Mammary epithelial cell (primary cell): ENCODE measurements at regions not wholly inside any gene's neighbourhood (a gene's known extent, or its start where the extent isn't known, plus 50 kb on each side); places are given as distances from the start of the nearest gene placed in this dataset.

Experiments
- CTCF ChIP-seq, 2 donors: IDR thresholded peaks in 1 of 2; conservative IDR thresholded peaks in 1 of 2; 2 replicates each; pipeline ENCODE4 v1.5.1; 2011 to 2012; ENCODE audit warnings: inconsistent platforms in 2 of 2, low read length in 2 of 2, mild to moderate bottlenecking in 2 of 2, control low read depth in 1 of 2, low read depth in 1 of 2; ENCODE audit not compliant: insufficient read depth in 1 of 2; ENCODE audit errors: extremely low read depth in 1 of 2
- EZH2 ChIP-seq: IDR thresholded peaks from 2 replicates; pipeline ENCODE4 v1.6.1; 2012; ENCODE audit warnings: low read length, inconsistent platforms, borderline replicate concordance

GRCh38 chr11:45473341-45473895 lies 187.3 kb upstream of the SYT13 start:
- no peak for TF ChIP-seq CTCF (conservative IDR thresholded peaks at IDR 0.05 in 1 of 2, IDR thresholded peaks at IDR 0.05 in 1 of 2; ENCODE audit: extremely low read depth in 1 of 2, insufficient read depth in 1 of 2, low read depth in 1 of 2, low read length in 2 of 2)
- no peak for TF ChIP-seq EZH2
